ENCODE measurements at regions not wholly inside any gene's neighbourhood (a gene's known extent, or its start where the extent isn't known, plus 50 kb on each side); places are given as distances from the start of the nearest gene placed in this dataset.

DNA sequence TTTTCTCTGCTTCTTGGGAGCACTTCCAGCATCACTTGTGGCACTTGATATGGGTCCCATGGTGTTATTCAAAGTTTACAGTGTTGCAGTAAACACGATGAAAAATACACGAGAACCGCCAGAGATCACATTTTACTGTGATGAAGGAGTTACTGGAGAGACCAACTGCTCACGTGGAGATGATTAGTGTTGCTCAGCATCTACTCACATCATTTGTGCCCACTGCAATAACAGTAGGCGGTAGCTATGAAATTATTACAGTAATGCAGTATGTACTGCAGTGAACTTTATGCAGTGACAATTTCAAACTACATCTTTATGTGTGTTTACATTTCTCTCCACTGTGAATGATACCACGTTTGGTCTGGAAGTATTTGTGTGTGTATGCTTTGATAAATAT is 93.5 kb downstream of the SLC4A3 start:
- H3K27me3 ChIP-seq = no peaks in the 10 kb centered on the region
- H3K4me1 ChIP-seq (ENCODE audit: low read depth) = peaks cover 9% of the 10 kb centered on the region
- no peaks in the 10 kb centered on the region for H3K9me3 ChIP-seq (ENCODE audit: low read depth)
- TF ChIP-seq, protein P1, sequence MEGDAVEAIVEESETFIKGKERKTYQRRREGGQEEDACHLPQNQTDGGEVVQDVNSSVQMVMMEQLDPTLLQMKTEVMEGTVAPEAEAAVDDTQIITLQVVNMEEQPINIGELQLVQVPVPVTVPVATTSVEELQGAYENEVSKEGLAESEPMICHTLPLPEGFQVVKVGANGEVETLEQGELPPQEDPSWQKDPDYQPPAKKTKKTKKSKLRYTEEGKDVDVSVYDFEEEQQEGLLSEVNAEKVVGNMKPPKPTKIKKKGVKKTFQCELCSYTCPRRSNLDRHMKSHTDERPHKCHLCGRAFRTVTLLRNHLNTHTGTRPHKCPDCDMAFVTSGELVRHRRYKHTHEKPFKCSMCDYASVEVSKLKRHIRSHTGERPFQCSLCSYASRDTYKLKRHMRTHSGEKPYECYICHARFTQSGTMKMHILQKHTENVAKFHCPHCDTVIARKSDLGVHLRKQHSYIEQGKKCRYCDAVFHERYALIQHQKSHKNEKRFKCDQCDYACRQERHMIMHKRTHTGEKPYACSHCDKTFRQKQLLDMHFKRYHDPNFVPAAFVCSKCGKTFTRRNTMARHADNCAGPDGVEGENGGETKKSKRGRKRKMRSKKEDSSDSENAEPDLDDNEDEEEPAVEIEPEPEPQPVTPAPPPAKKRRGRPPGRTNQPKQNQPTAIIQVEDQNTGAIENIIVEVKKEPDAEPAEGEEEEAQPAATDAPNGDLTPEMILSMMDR (IDR thresholded peaks at IDR 0.05; ENCODE audit: low read depth, low read length) = no peak
- DNase-seq (ENCODE audit: low read depth in 1 of 2, low spot score in 1 of 2) = no peak
- no peak overlapping the region for H3K27ac ChIP-seq
- no peaks in the 10 kb centered on the region for H3K36me3 ChIP-seq
- H3K4me3 ChIP-seq = no peak overlapping the region

- no peak overlapping the region for H3K27ac ChIP-seq
- no peaks in the 10 kb centered on the region for H3K36me3 ChIP-seq
- H3K4me1 ChIP-seq (ENCODE audit: low read depth) = peaks cover 9% of the 10 kb centered on the region
- no peaks in the 10 kb centered on the region for H3K27me3 ChIP-seq
- no peaks in the 10 kb centered on the region for H3K9me3 ChIP-seq (ENCODE audit: low read depth)
- no peak overlapping the region for H3K4me3 ChIP-seq
- DNase-seq (ENCODE audit: low read depth in 1 of 2, low spot score in 1 of 2) = no peak
- TF ChIP-seq, protein P1 (IDR thresholded peaks at IDR 0.05; ENCODE audit: low read depth, low read length) = no peak
Measured at GRCh38 chr2:219722276-219722879, 94.9 kb downstream of the SLC4A3 start.

DNA sequence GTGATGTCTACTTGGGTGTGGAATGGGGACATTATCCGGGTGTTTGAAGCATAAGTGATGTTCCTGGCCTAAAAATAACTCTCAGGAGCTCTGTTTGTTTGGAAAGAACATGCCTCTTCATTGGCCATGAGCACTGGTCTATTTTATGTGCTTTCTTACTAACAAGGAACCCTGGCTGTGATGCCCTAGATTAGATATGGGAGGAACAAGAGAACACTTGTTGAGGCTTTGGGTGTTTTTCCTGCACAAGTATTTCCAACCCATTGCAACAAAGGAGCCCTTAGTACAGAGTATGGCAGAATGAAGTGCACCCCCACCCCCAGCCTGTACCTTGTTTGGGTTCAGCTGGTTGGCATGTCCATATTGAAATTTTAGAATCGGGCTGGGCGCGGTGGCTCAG is 95.9 kb downstream of the SLC4A3 start:
- H3K27me3 ChIP-seq = no peaks in the 10 kb centered on the region
- peaks cover 9% of the 10 kb centered on the region for H3K4me1 ChIP-seq (ENCODE audit: low read depth)
- TF ChIP-seq, protein P1 (IDR thresholded peaks at IDR 0.05; ENCODE audit: low read depth, low read length) = no peak
- no peak overlapping the region for H3K27ac ChIP-seq
- no peak overlapping the region for H3K4me3 ChIP-seq
- DNase-seq (ENCODE audit: low read depth in 1 of 2, low spot score in 1 of 2) = no peak
- H3K36me3 ChIP-seq = no peaks in the 10 kb centered on the region
- no peaks in the 10 kb centered on the region for H3K9me3 ChIP-seq (ENCODE audit: low read depth)

- peak in 1 of 2 donors; percentile 80 for DNase-seq (ENCODE audit: low read depth in 1 of 2, low spot score in 1 of 2)
- no peak overlapping the region for H3K4me3 ChIP-seq
- H3K27ac ChIP-seq = peak overlapping the region; percentile 9
- no peaks in the 10 kb centered on the region for H3K36me3 ChIP-seq
- no peaks in the 10 kb centered on the region for H3K27me3 ChIP-seq
- H3K4me1 ChIP-seq (ENCODE audit: low read depth) = peaks cover 9% of the 10 kb centered on the region
- TF ChIP-seq, protein P1 (IDR thresholded peaks at IDR 0.05; ENCODE audit: low read depth, low read length) = no peak
- H3K9me3 ChIP-seq (ENCODE audit: low read depth) = no peaks in the 10 kb centered on the region
Measured at GRCh38 chr2:219724628-219725027, 97.2 kb downstream of the SLC4A3 start.

DNA sequence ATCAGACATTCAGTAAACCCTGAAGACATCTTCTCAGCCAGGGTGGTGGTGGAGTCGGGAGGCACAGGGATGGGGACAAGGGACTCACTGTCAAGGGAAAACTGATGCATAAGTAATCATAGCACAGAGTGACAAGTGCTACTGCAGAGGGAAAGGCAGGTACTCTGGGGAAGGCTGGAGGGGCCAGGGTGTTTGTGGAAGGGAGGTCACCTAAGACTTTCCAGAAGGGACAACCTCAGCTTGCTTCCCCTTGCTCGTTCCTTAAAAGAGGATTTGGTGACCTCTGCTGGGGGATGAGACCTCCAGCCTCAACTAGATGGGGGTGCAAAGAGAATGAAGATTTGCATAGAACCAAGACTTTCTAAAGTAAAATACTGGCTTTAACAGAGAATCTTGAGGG is 99.5 kb downstream of the SLC4A3 start:
- H3K27me3 ChIP-seq = no peaks in the 10 kb centered on the region
- TF ChIP-seq, protein P1 (IDR thresholded peaks at IDR 0.05; ENCODE audit: low read depth, low read length) = peak; percentile 32
- H3K4me1 ChIP-seq (ENCODE audit: low read depth) = peaks cover 9% of the 10 kb centered on the region
- no peak overlapping the region for H3K4me3 ChIP-seq
- no peak overlapping the region for H3K27ac ChIP-seq
- H3K36me3 ChIP-seq = no peaks in the 10 kb centered on the region
- DNase-seq (ENCODE audit: low read depth in 1 of 2, low spot score in 1 of 2) = peak; percentile 55 to 60
- no peaks in the 10 kb centered on the region for H3K9me3 ChIP-seq (ENCODE audit: low read depth)

All from cardiac muscle cell (in vitro differentiated cells and primary cell).